HG03520 (cell line): ENCODE measurements at regions not wholly inside any gene's neighbourhood (a gene's known extent, or its start where the extent isn't known, plus 50 kb on each side); places are given as distances from the start of the nearest gene placed in this dataset.
"Not testable (repeated sequence)": the region's sequence is repeated elsewhere in the genome, so short reads cannot be mapped to it uniquely, and the experiment has no call there.

Experiments
- ATAC-seq: cut with Tn5 transposase; IDR thresholded peaks from one replicate; pipeline ENCODE4 v1.9.1; 2021; ENCODE audit warnings: mild to moderate bottlenecking, moderate library complexity; ENCODE audit not compliant: unreplicated experiment

- no peak for ATAC-seq
Observed at GRCh38 chr13:50464349-50465251, 378.9 kb downstream of the DLEU7 start.

- no peak for ATAC-seq
Observed at GRCh38 chr13:50466456-50466855, 377.0 kb downstream of the DLEU7 start.

GRCh38 chr13:50467156-50468110, 376.1 kb downstream of the DLEU7 start:
- ATAC-seq = no peak

- ATAC-seq = no peak
Observed at GRCh38 chr13:50468849-50469669, 374.4 kb downstream of the DLEU7 start.

GRCh38 chr13:50473050-50473449, 370.4 kb downstream of the DLEU7 start:
- ATAC-seq = not testable (repeated sequence)

- ATAC-seq = no peak
Observed at GRCh38 chr13:50474088-50474662, 369.3 kb downstream of the DLEU7 start.

- no peak for ATAC-seq
Observed at GRCh38 chr13:50476577-50477285, 366.8 kb downstream of the DLEU7 start.

- ATAC-seq = no peak
Observed at GRCh38 chr13:50481936-50482335, 361.6 kb downstream of the DLEU7 start.

GRCh38 chr13:50483416-50483815, 360.1 kb downstream of the DLEU7 start:
- no peak for ATAC-seq

GRCh38 chr13:50484472-50485113, 358.9 kb downstream of the DLEU7 start:
- ATAC-seq = no peak

- ATAC-seq = no peak
Observed at GRCh38 chr13:50485979-50486935, 357.2 kb downstream of the DLEU7 start.

GRCh38 chr13:50493683-50494082, 349.8 kb downstream of the DLEU7 start:
- no peak for ATAC-seq

- ATAC-seq = no peak
Observed at GRCh38 chr13:50494138-50494537, 349.4 kb downstream of the DLEU7 start.

- ATAC-seq = not testable (repeated sequence)
Observed at GRCh38 chr13:50503212-50503611, 340.3 kb downstream of the DLEU7 start.

- ATAC-seq = no peak
Observed at GRCh38 chr13:50509167-50509566, 334.3 kb downstream of the DLEU7 start.

GRCh38 chr13:50509771-50510441, 333.6 kb downstream of the DLEU7 start:
- no peak for ATAC-seq

GRCh38 chr13:50510885-50511545, 332.5 kb downstream of the DLEU7 start:
- ATAC-seq = not testable (repeated sequence)
